Testis (tissue), 2 donors: ENCODE measurements at regions not wholly inside any gene's neighbourhood (a gene's known extent, or its start where the extent isn't known, plus 50 kb on each side); places are given as distances from the start of the nearest gene placed in this dataset.
"Not testable (repeated sequence)": the region's sequence is repeated elsewhere in the genome, so short reads cannot be mapped to it uniquely, and the experiment has no call there.

Experiments used
- DNase-seq: peaks from one replicate; pipeline ENCODE4 v3.0.0-alpha.2; 2019
- H3K27ac ChIP-seq, 2 donors: fragments of 200-600 bp; sonication (generic); one replicate each; pipeline ENCODE4 v1.5.1; 2019
- H3K27me3 ChIP-seq: fragments of 200-600 bp; sonication (generic); one replicate; pipeline ENCODE4 v1.5.1; 2019
- H3K36me3 ChIP-seq: fragments of 200-600 bp; sonication (generic); one replicate; pipeline ENCODE4 v1.5.1; 2017; ENCODE audit warnings: low read depth; ENCODE audit errors: missing control alignments
- H3K4me1 ChIP-seq: fragments of 200-600 bp; sonication (generic); one replicate; pipeline ENCODE4 v1.5.1; 2019
- H3K4me3 ChIP-seq, 2 donors: fragments of 200-600 bp; sonication (generic); one replicate each; pipeline ENCODE4 v1.5.1; 2017 to 2019
- H3K9me3 ChIP-seq: fragments of 200-600 bp; sonication (generic); one replicate; pipeline ENCODE4 v1.5.1; 2017
- POLR2A ChIP-seq: fragments of 450-650 bp; IDR thresholded peaks from one replicate; pipeline ENCODE4 v1.6.1; 2017; ENCODE audit warnings: antibody characterized with exemption, mild to moderate bottlenecking, moderate library complexity
- WGBS, 2 donors: methylation state at CpG; one replicate each; pipeline ENCODE4 v1.1.5; 2018; 5-methylcytosine and 5-hydroxymethylcytosine counted together
- intact Hi-C: fragments of 100-400 bp; cut with DNase I; formaldehyde crosslinking; loops from one replicate; pipeline ENCODE4 v1.15.1; 2023; ENCODE audit warnings: low total_unique reads
- TF ChIP-seq, protein P1 (sequence below), 3 experiments: fragments of 450-650 bp in 2 of 3; fragments of 200-600 bp in 1 of 3; sonication (generic) in 1 of 3; IDR thresholded peaks; one replicate each; pipeline ENCODE4 v1.5.1; 2016 to 2019; ENCODE audit warnings: antibody characterized with exemption in 3 of 3, mild to moderate bottlenecking in 2 of 3, moderate library complexity in 1 of 3

DNA sequence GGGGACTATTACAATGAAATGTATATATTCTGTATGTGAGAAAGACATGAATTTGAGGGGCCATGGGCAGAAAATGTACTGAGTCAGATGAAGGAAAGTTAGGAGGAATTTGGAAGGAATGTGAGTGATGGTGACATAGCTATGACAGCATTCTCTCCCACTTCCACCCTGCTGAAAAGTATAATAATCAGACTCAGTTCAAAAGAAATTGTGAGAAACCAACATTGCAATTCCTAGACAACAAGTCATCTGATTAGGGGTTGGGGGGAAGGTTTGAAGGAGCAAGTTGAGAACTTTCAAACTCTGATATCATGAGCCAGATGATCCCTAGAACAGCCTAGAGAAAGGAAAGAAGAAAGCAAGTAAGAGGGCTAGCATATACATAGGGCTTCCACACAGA lies 370.6 kb downstream of the DMRTA1 start:
- Histone ChIP-seq H3K27me3 (no peaks in the 10 kb centered on the region), H3K9me3 (no peaks in the 10 kb centered on the region), H3K27ac (no peak overlapping the region), H3K4me3 (no peak overlapping the region), H3K4me1 (no peaks in the 10 kb centered on the region), H3K36me3 (no peaks in the 10 kb centered on the region)
- intact Hi-C loops, result no loop called here
- TF ChIP-seq, protein P1, sequence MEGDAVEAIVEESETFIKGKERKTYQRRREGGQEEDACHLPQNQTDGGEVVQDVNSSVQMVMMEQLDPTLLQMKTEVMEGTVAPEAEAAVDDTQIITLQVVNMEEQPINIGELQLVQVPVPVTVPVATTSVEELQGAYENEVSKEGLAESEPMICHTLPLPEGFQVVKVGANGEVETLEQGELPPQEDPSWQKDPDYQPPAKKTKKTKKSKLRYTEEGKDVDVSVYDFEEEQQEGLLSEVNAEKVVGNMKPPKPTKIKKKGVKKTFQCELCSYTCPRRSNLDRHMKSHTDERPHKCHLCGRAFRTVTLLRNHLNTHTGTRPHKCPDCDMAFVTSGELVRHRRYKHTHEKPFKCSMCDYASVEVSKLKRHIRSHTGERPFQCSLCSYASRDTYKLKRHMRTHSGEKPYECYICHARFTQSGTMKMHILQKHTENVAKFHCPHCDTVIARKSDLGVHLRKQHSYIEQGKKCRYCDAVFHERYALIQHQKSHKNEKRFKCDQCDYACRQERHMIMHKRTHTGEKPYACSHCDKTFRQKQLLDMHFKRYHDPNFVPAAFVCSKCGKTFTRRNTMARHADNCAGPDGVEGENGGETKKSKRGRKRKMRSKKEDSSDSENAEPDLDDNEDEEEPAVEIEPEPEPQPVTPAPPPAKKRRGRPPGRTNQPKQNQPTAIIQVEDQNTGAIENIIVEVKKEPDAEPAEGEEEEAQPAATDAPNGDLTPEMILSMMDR (IDR thresholded peaks at IDR 0.05), result no peak
- TF ChIP-seq POLR2A, result no peak
- DNase-seq, result no peak

DNA sequence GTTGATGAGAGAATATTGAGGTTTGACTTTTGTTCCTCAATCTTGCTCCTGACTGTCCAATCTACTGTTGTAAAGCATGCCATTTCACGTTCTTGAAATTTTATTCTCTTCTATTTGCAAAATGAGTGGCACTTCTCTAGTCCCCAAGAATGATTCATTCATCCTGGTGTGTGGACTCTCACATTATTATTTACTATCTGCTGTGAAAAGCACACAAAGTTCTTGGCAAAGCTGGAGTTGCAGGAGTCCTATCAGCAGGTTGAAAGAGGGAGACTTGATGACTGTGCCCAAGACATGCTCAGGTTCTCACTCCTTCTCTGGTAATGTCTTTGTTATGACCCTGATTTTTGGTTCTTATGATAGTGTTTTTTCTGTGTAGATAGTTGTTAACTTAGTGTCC lies 382.6 kb downstream of the DMRTA1 start:
- DNase-seq, result no peak
- intact Hi-C loops, result no loop called here
- no peaks in the 10 kb centered on the region for H3K4me1 ChIP-seq
- no peaks in the 10 kb centered on the region for H3K27me3 ChIP-seq
- H3K4me3 ChIP-seq, result no peak overlapping the region
- no peaks in the 10 kb centered on the region for H3K9me3 ChIP-seq
- H3K27ac ChIP-seq, result no peak overlapping the region
- 69 to 71% methylated on average over 1 of the region's 1 CpG for WGBS, 2 donors
- no peaks in the 10 kb centered on the region for H3K36me3 ChIP-seq
- no peak for TF ChIP-seq POLR2A
- TF ChIP-seq, protein P1 (IDR thresholded peaks at IDR 0.05), result no peak

DNA sequence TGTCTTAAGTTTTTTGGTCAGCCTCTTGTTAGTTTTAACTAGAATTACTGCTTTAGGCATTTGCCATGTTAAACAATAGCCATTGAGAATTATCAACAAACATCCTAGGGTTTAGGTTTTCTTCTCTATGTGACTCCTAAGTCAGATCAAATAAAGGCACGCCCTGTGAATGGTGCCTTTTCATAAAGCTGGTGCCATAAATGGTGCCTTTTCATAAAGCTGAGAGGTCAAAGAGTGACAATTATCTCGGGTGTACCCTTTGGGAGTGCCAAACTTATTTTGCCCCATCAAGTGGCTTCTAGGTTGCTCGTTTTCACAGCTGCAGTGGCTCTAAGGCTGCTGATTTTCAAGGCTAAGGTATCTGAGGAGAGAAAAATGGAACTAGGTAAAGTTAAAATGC lies 391.6 kb downstream of the DMRTA1 start:
- no peak overlapping the region for H3K4me3 ChIP-seq
- no peak overlapping the region for H3K27ac ChIP-seq
- 56 to 62% methylated on average over 3 of the region's 3 CpGs for WGBS, 2 donors

DNA sequence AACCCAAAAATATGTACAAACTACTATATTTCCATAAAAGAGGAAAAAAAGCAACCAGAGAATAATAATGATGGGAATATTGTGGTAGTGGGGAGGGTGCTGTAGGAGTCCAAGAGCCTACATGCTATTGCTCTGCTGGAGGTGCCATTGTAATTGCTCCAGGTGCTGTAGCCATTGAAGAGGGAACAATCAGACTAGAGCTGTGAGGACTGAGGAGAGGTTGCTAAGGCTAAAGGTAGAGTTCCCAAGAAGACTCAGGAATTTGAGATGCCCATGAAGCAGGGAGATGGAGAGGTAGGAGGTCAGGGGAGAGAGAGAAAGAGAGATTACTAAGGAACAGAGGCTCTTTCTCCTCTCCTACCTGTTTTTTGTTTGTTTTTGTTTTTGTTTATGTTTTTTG lies 394.0 kb downstream of the DMRTA1 start:
- Histone ChIP-seq H3K4me3 (no peak overlapping the region), H3K36me3 (no peaks in the 10 kb centered on the region), H3K4me1 (no peaks in the 10 kb centered on the region), H3K9me3 (no peaks in the 10 kb centered on the region), H3K27me3 (no peaks in the 10 kb centered on the region), H3K27ac (no peak overlapping the region)
- TF ChIP-seq POLR2A, result no peak
- TF ChIP-seq, protein P1 (IDR thresholded peaks at IDR 0.05), result no peak
- no peak for DNase-seq
- intact Hi-C loops, result no loop called here

More for the DNA sequence above, 391.6 kb downstream of the DMRTA1 start:
- H3K27me3 ChIP-seq, result no peaks in the 10 kb centered on the region
- intact Hi-C loops, result no loop called here
- no peak for DNase-seq
- H3K9me3 ChIP-seq, result no peaks in the 10 kb centered on the region
- H3K36me3 ChIP-seq, result no peaks in the 10 kb centered on the region
- no peaks in the 10 kb centered on the region for H3K4me1 ChIP-seq
- TF ChIP-seq, protein P1 (IDR thresholded peaks at IDR 0.05), result no peak
- no peak for TF ChIP-seq POLR2A

DNA sequence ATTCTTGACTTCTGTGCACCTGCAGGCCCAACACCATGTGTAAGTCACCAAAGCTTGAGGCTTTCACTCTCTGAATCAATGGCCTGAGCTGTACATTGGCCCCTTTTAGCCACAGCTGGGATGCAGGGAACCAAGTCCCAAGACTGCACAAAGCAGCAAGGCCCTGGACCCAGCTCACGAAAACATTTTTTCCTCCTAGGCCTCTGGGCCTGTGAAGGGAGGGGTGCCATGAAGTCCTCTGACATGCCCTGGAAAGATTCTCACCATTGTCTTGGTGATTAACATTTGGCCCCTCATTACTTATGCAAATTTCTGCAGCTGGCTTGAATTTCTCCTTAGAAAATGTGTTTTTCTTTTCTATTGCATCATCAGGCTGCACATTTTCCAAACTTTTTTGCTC lies 398.6 kb downstream of the DMRTA1 start:
- H3K4me3 ChIP-seq, DNase-seq, H3K27me3 ChIP-seq, H3K9me3 ChIP-seq, H3K36me3 ChIP-seq, H3K27ac ChIP-seq, H3K4me1 ChIP-seq, intact Hi-C loops: not testable (repeated sequence)
- WGBS, 2 donors, result 50 to 93% methylated on average over 1 of the region's 1 CpG

DNA sequence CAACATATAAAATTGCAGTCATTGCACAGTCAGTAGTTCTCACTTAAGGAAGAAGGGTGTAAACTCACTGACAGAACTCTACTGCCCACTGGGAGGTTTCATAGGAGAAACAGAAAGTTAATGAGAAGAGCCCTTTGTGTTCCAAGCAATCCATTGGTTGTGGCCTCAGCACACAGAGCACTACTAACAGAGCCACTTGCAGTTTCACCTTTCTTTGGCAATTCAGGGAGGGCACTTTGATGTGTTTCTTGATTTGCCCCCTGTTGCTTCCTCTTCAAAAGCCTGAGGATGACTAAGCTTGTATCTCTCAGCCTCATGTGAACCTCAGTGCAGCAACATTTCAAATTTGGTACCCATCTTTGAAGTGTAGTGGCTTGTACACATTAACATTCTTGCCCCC lies 409.4 kb downstream of the DMRTA1 start:
- TF ChIP-seq POLR2A, result no peak
- TF ChIP-seq, protein P1 (IDR thresholded peaks at IDR 0.05), result no peak

More for the DNA sequence above, 409.4 kb downstream of the DMRTA1 start:
- Histone ChIP-seq H3K27ac (no peak overlapping the region), H3K9me3 (no peaks in the 10 kb centered on the region), H3K4me3 (no peak overlapping the region), H3K4me1 (no peaks in the 10 kb centered on the region), H3K27me3 (no peaks in the 10 kb centered on the region), H3K36me3 (no peaks in the 10 kb centered on the region)
- intact Hi-C loops, result no loop called here
- DNase-seq, result no peak
